Prostate gland (tissue), 2 donors: ENCODE measurements at regions not wholly inside any gene's neighbourhood (a gene's known extent, or its start where the extent isn't known, plus 50 kb on each side); places are given as distances from the start of the nearest gene placed in this dataset.

Experiments used
- CTCF ChIP-seq, 4 experiments: fragments of 200-600 bp in 2 of 4; fragments of 450-650 bp in 2 of 4; sonication (generic) in 2 of 4; IDR thresholded peaks; 1 replicate in 3 of 4; 2 replicates in 1 of 4; pipeline ENCODE4 v1.5.1; 2016 to 2019; ENCODE audit warnings: antibody characterized with exemption in 4 of 4, mild to moderate bottlenecking in 2 of 4, moderate library complexity in 2 of 4
- POLR2A ChIP-seq: fragments of 450-650 bp; IDR thresholded peaks from one replicate; pipeline ENCODE4 v1.6.1; 2016; ENCODE audit warnings: antibody characterized with exemption, mild to moderate bottlenecking

- no peak for TF ChIP-seq POLR2A
- no peak for TF ChIP-seq CTCF (IDR thresholded peaks at IDR 0.05)
These were observed 534.2 kb downstream of the LTN1 start for GRCh38 chr21:28458446-28458845.
